NCI-H524 (cell line): ENCODE measurements at regions not wholly inside any gene's neighbourhood (a gene's known extent, or its start where the extent isn't known, plus 50 kb on each side); places are given as distances from the start of the nearest gene placed in this dataset.

ENCODE experiments used
- DNase-seq, 2 experiments: peaks; one replicate each; lab custom pipeline; 2025; lab: John Stamatoyannopoulos, UW

DNA sequence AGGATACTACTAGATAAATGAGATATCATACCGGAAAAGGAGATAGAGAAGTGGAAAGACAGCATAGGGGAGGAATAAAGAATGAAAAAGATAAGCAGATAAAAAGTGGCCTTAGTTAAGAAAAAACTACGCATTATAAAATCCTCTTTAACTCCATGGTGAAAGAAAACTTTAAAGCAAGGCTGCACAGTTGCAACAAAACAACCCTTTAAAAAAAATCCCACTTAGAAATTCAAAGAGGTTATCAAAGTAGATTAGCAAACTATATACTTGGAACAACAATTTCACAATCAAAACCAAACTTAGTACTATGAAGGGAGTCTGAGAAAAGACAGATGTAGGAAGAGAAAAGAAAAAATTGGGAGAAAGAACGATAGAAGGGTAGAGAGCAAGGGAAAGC lies 133.4 kb upstream of the OSR1 start:
- no peak for DNase-seq

DNA sequence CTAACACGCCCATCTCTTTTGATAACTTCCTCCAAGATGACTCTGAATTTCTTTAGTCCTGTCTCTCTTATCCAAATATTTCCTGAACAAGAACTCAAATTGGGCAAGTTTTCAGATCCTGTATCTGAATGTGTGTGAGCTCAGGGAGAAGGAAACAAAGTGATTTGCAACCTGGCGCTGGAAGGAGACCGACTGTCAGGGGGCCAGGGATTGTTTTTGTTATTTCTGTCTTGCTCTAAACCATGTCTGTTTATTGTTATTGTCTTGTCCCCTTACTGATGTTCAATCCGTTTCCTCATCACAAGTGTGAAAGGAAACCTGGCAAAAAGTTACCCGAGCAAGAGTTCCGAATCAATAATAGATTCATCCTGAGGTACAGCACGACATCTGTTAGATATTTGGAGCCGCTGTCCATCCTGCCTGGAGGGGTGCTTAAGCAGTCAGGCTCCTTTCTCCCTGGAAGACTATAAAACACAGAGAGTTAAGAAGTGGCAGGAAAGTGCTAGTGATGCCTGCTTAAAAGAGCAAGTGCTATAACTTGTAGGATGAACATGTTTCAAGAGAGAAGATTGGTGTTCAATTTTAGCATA lies 132.5 kb upstream of the OSR1 start:
- DNase-seq = peak in 1 of 2 experiments; percentile 46

- DNase-seq = no peak
These were observed 129.7 kb upstream of the OSR1 start for GRCh38 chr2:19488009-19488691.

DNA sequence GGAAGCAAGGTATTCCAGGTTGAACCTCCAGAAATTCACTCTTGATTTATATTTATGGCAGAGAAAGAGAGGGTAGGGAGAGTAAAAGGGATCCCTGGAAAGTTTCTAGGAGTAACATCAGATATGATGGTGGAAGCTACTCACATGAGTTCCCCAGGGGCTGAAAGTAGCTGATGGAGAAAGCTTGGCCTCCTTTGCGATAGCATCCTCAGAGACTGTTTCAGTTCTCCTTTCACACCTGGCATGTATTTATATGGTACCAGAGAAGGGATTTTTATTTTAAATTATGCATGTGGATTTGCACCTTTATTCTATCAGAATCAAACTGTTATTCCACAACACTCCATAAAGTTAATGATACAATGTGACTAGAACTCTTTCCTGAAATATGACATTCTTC lies 126.3 kb upstream of the OSR1 start:
- DNase-seq = no peak

DNA sequence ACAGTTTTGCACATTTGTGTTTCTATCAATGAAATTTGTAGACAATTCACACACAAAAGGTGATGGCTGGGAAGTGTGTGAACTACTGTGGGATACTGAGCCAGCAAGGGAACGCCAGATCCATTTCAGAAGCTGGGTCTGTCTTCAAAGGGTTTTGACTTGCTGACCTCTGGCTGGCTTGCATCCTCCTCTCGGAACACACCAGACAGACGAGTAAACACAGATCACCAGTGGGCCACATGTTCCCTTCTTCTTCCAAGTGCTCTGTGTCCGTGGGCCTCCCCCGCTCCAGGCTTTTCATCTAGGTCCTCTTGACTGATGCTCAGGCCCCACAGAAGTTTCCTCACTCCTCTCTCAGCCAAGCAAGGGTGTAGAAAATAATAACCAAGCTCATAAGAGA lies 122.2 kb upstream of the OSR1 start:
- no peak for DNase-seq

DNA sequence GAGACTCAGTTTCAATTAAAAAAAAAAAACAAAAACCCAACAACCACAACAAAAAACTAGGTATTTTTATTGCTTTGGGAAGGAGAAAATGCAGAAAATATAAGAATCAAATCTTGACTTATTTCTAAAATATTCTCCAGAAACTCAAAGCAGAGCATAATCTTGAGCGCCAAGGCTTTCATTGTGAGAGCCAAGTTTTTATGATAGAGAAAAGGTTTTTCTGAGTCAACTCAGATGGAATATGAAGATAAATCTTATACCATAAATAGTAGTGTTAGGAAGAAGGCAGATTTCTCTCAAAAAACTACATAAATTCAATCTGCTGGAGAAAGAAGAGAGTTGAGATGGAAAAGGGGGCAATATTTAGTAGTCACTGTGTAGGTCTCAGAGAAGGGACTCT lies 121.2 kb upstream of the OSR1 start:
- DNase-seq = no peak

DNA sequence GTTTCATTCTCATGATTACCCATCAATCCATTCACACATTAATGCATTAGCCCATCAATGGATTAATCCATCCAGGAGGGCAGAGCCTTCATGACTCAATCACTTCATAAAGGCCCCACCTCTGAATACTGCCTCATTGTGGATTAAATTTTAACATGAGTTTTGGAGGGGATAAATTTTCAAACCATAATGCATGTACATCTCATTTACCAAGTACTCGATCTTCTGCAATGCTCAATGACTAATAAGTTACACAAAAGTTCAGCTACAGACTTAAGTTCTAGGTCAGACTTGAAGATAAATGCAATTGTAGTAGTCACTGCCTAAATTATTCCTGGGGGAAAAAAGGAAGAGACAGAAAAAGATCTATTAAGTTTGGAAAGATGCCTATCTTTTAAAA lies 120.0 kb upstream of the OSR1 start:
- DNase-seq = no peak

DNA sequence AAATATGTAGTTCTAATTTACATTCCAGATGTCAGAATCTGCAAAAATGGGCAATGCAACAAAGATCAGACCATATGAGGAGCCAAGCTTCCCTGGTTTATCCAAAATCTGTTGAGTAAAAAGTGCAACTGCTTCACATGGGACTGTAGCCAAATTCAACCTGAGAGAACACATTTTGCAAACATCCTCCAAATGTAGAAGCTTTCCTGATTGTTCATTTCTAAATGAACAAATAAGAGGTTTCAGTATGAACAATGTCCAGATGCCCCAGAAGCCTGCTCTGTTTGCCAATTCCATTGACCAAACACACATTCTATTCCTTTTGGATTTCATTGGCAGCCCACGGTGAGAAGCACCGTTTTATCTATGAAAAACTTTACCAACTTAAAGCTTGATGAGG lies 117.9 kb upstream of the OSR1 start:
- no peak for DNase-seq

DNA sequence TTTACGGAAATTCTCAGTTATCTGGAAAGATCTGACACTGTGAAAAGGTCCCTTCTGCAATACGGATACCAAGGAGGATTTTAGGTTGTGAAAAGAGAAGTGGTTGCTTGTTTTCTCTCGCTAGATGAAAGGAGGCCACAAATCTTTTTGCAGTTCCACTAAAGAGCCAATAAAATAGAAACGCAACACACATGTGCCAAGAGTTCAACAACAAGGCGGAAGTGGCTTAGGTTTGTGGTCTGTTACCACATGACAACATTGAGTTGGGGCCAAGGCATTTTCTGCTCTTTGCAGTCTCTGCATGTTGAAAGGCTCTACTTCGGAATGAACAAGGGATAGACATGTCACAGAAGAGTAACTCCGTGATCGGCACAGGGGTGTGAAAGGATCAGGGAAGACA lies 115.7 kb upstream of the OSR1 start:
- no peak for DNase-seq

- DNase-seq = no peak
These were observed 114.9 kb upstream of the OSR1 start for GRCh38 chr2:19473350-19473749.

- no peak for DNase-seq
These were observed 114.1 kb upstream of the OSR1 start for GRCh38 chr2:19472391-19472978.

- no peak for DNase-seq
These were observed 113.1 kb upstream of the OSR1 start for GRCh38 chr2:19471491-19471890.

DNA sequence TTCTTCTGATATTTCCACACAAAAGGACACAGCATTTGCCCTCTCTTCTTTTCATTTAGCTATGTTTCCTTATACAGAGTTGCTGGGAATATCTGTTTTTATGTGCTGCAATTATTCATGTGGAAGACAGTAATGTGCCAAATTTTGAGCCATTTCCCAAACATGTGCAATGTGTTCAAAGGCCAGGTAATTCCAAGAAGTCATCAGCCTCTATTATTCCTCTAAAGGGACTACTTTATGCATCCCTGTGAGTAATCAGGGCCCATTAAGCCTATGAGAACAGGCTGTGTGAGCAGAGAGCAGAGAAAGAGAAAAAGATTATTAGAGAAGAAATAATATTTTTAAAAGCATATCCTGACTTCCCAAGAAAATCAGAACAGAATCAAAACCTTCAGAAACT lies 107.6 kb upstream of the OSR1 start:
- no peak for DNase-seq

DNA sequence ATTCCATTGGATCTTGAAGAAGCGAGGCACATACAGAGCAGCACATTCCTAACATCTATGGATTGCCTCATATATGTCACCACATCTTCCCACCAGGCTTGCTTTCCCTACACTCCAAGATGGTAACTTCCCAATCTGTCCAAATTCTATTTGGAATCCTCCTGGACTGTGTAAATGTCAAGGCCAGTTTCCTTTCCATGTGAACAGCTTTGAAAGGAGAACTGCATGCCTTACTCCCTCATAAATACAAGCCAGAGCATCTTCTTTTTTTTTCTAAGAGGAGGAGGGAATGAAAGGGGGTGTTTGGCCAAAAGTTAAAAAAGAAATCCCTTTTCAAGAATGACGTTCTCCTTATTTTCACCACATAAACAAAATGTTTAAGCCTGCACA lies 103.8 kb upstream of the OSR1 start:
- no peak for DNase-seq

DNA sequence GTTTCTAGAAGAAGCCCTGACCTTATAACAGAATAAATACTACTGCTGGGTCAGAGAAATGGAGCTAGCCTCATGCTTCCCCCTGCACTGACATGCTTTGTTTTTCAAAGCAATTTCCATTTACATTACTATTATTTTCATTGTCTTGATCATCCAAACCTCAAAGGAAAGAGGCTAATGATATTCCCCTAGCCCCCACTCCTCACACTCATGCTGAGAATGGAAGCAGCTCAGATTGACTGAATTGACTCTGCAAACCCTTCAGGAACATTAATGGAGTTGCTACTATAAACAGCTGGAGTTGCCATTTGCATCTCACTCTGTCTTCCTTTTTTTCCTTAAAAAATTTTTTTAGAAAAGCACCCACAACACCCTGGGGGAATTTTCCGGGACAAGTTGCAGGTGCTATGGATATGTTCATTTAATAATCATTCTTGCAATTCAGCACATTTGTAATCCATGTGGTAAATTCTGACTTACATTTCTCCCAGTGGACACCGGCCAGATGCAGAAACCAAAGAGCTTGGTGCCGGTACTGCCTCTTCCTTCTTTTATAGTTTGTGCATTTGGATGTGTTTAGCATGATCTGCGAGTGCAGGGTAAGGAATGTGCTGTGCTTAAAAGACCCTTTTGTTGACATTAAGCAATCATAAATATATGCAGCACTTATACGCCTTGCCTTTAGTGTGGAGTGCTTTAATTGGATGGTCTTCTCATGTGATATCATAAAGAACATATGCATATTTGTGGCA lies 103.3 kb upstream of the OSR1 start:
- no peak for DNase-seq

DNA sequence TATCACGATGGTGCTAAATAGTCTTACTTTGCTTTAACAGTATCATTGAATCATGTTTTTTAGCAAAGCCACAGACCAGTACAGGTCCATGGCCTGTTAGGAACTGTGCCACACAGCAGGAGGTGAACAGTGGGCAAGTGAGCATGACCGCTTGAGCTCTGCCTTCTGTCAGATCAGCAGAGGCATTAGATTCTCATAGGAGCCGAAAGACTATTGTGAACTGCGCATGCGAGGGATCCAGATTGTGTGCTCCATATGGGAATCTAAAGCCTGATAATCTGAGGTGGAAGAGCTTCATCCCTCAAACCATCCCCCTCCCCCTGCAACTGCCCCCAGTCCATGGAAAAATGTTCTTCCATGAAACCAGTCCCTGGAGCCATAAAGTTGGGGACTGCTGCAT lies 102.3 kb upstream of the OSR1 start:
- DNase-seq = peak; percentile 82 to 95

DNA sequence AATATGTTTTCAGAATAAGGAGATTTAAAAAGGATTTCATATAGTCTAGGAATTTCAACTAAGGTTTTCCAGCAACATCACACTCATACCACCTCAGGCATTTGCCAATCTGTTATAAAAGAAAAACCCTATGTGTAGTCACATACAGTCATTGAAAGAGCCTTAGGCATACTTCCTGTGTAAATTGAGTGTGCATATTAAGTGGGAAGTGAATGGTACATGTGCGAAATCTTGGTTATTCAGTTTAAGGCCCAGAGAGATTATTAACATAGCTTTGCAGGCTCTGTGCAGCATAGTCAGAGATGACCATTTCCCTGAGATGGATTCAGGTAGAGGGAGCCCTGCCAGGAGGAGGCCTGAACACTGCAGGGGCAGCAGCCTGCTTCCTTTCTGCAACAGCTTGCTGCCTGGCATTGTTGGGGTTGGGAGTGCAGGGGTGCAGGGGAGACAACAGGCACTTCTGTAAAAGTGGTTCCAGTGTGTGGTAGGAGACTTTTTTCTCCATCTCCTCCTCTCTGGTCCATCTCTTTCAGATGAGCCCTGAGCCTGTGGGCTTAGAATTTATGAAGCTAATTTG lies 100.1 kb upstream of the OSR1 start:
- no peak for DNase-seq

DNA sequence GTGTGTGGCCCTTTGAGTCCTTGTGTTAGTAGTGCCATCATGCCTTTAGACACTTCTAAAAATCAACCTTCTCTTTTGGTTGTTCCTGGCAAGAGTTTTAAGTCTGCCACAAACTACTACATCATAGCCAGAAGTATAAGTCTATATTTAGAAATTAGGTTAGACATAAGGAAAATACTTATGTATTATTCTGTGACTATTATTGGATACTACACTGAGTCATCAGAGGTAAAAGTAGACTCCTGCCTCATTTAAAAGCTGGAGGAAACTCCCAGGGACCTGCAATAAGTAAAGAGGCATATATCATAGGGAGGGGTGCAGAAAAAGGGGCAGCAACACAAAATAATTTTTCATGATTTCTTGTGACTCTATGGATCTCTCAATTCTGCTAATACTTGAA lies 99.4 kb upstream of the OSR1 start:
- DNase-seq = no peak

DNA sequence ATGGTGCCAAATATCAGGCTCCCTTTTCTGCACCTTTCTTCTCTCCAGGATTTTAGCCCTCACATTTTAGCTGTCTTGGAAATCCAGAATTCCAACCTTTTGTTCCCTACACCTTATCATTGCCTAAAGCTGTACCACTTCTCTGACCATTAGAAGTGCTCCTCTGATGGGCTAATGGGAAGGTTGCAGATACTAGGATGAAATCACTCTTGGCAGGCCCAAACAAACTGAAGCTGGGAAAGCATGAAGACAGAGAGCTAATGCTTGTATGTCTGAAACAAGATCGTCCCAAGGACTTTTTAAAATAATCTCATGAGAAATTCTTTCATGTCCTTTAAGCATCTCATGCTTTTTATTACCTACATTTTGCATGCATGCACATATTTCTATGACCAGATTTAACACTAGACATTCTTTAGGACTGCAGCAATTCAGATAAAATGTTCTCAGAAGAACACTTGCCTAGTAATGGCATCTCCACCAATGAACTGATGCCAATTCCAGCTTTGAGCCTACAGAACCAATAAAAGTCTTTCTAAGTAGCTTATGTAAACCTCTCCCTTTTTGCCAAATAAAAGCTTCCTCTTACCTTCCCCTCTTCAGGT lies 98.4 kb upstream of the OSR1 start:
- no peak for DNase-seq

DNA sequence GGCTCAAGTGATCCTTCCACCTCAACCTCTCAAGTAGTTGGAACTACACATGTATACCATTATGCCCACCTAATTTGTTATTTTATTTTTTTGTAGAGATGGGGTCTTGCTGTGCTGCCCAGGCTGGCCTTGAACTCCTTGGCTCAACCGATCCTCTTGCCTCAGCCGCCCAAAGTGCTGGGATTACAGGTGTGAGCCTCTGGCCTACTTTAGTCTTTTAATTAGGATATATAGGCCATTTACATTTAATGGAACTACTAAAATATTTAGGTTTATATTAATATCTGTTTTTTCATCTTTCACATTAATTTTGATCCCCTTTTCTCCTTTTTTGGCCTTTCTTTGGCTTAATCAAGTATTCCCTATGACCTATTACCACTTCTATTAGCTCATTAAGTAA lies 95.7 kb upstream of the OSR1 start:
- no peak for DNase-seq

DNA sequence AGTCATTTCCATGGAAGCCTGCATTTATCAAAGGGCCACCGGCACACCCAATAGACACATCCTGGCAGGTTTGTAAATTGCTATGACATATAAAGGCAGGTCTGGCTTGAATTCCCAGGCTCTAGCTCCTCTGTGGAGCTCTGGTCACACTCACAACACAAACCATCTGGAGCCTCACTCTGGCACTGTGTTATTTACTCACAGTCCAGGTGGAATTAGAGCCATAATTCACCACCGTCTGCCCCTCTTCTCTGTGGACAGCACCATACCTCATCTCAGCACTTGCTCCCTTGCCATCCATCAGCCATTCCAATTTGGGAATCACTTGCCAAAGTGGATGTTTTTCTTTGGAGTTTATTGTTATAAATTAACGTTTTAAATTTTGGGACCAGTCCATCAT lies 84.3 kb upstream of the OSR1 start:
- DNase-seq = peak; percentile 34 to 60

- DNase-seq = no peak
These were observed 80.7 kb upstream of the OSR1 start for GRCh38 chr2:19439081-19439480.
